ENCODE measurements at regions not wholly inside any gene's neighbourhood (a gene's known extent, or its start where the extent isn't known, plus 50 kb on each side); places are given as distances from the start of the nearest gene placed in this dataset.

- TF ChIP-seq, protein P1, sequence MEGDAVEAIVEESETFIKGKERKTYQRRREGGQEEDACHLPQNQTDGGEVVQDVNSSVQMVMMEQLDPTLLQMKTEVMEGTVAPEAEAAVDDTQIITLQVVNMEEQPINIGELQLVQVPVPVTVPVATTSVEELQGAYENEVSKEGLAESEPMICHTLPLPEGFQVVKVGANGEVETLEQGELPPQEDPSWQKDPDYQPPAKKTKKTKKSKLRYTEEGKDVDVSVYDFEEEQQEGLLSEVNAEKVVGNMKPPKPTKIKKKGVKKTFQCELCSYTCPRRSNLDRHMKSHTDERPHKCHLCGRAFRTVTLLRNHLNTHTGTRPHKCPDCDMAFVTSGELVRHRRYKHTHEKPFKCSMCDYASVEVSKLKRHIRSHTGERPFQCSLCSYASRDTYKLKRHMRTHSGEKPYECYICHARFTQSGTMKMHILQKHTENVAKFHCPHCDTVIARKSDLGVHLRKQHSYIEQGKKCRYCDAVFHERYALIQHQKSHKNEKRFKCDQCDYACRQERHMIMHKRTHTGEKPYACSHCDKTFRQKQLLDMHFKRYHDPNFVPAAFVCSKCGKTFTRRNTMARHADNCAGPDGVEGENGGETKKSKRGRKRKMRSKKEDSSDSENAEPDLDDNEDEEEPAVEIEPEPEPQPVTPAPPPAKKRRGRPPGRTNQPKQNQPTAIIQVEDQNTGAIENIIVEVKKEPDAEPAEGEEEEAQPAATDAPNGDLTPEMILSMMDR (conservative IDR thresholded peaks at IDR 0.05): no peak
- TF ChIP-seq ZFX (IDR thresholded peaks at IDR 0.05): no peak
These were observed 171.3 kb downstream of the ST8SIA4 start for GRCh38 chr5:100731768-100732167.

Data from C4-2B (cell line).